ENCODE measurements at regions not wholly inside any gene's neighbourhood (a gene's known extent, or its start where the extent isn't known, plus 50 kb on each side); places are given as distances from the start of the nearest gene placed in this dataset.

DNA sequence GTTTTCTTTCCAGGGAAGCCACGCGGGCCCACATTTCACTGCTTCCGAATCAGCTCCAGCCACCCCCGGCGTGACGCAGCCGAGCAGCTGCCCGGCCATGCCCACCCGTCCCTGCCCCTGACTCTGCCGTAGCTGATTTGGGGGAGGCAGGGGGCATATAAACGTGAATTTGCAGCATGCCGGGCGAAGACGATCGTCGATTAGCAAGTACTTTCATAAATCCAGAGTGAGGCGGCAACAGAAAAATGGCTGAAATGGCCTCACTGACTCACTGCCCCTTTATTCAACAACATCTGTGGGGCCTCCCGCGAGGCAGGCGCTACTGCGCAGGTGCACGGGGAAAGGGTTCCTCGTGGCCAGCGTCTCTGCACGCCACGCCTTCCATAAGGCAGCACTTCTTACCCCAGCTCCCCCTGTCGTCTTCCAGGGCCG, 118.0 kb downstream of the DLL1 start:
- Histone ChIP-seq H3K27ac (ENCODE audit: low read length) (no peak overlapping the region), H3K9ac (ENCODE audit: low read length) (no peak overlapping the region), H3K36me3 (ENCODE audit: control insufficient read depth, low read depth, low read length) (no peaks in the 10 kb centered on the region), H3K27me3 (ENCODE audit: control insufficient read depth, insufficient read depth, low read length) (no peaks in the 10 kb centered on the region), H3K4me3 (ENCODE audit: low read length) (no peak overlapping the region), H3K4me1 (ENCODE audit: control insufficient read depth, low read depth, low read length) (no peaks in the 10 kb centered on the region), H3K9me3 (ENCODE audit: control insufficient read depth, low read depth, low read length) (peaks cover 18% of the 10 kb centered on the region)

DNA sequence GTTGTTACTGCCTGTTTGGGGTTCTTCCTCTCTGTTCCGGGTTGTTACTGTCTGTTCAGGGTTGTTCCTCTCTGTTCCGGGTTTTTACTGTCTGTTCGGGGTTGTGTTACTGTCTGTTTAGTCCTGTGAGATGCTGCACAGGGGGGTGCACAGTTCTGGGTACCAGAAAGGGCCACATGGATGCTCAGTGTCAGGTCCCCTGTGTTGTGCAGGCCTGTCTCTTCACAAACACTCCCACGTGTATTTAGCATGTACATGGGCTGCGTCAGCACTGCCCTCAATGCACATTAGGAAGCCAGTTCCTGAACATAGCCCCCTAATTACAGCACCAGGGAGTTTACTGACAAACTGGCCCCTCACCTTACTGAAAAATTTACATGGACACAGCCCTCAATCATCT, 118.5 kb downstream of the DLL1 start:
- Histone ChIP-seq H3K4me3 (ENCODE audit: low read length) (no peak overlapping the region), H3K9me3 (ENCODE audit: control insufficient read depth, low read depth, low read length) (peaks cover 18% of the 10 kb centered on the region), H3K9ac (ENCODE audit: low read length) (no peak overlapping the region), H3K27me3 (ENCODE audit: control insufficient read depth, insufficient read depth, low read length) (no peaks in the 10 kb centered on the region), H3K4me1 (ENCODE audit: control insufficient read depth, low read depth, low read length) (no peaks in the 10 kb centered on the region), H3K36me3 (ENCODE audit: control insufficient read depth, low read depth, low read length) (no peaks in the 10 kb centered on the region), H3K27ac (ENCODE audit: low read length) (no peak overlapping the region)

- Histone ChIP-seq H3K4me1 (ENCODE audit: control insufficient read depth, low read depth, low read length) (no peaks in the 10 kb centered on the region), H3K27ac (ENCODE audit: low read length) (no peak overlapping the region), H3K4me3 (ENCODE audit: low read length) (no peak overlapping the region), H3K9ac (ENCODE audit: low read length) (no peak overlapping the region), H3K36me3 (ENCODE audit: control insufficient read depth, low read depth, low read length) (no peaks in the 10 kb centered on the region), H3K27me3 (ENCODE audit: control insufficient read depth, insufficient read depth, low read length) (no peaks in the 10 kb centered on the region), H3K9me3 (ENCODE audit: control insufficient read depth, low read depth, low read length) (peaks cover 18% of the 10 kb centered on the region)
Measured at GRCh38 chr6:170167657-170168159, 123.2 kb downstream of the DLL1 start.

GRCh38 chr6:170166511-170167122, 124.3 kb downstream of the DLL1 start:
- Histone ChIP-seq H3K36me3 (ENCODE audit: control insufficient read depth, low read depth, low read length) (no peaks in the 10 kb centered on the region), H3K4me3 (ENCODE audit: low read length) (no peak overlapping the region), H3K9me3 (ENCODE audit: control insufficient read depth, low read depth, low read length) (peaks cover 18% of the 10 kb centered on the region), H3K27ac (ENCODE audit: low read length) (no peak overlapping the region), H3K27me3 (ENCODE audit: control insufficient read depth, insufficient read depth, low read length) (no peaks in the 10 kb centered on the region), H3K9ac (ENCODE audit: low read length) (no peak overlapping the region), H3K4me1 (ENCODE audit: control insufficient read depth, low read depth, low read length) (no peaks in the 10 kb centered on the region)

DNA sequence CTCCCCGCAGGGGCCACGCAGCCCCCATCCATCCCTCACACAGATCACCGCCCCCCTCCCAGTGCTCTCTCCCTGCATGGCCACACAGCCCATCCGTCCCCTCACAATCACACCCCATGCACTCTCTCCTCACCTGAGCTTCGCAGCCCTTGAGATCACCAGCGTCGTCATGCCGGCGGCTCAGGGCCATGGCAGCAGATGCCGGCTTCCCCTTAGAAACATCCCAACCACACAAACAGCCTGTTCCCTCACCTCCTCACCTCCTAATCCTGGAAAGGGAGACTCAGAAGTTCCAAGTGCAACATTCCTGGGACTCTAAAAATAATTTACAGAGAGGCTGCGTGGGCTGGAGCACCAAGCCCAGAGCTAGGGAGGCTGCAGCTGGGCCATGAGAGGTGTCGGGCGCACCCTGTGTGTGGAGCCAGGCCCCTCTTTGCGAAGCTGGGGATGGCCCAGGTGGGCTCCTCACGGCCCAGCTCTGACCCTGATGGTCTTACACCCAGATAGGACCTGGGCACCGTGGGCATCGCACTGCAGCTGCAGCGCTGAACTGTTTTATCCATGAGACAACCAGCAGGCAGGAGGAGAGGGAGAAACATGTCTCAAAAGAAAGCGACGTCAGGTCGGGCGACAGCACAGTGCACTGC, 125.3 kb downstream of the DLL1 start:
- Histone ChIP-seq H3K4me3 (ENCODE audit: low read length) (no peak overlapping the region), H3K4me1 (ENCODE audit: control insufficient read depth, low read depth, low read length) (no peaks in the 10 kb centered on the region), H3K9ac (ENCODE audit: low read length) (no peak overlapping the region), H3K27me3 (ENCODE audit: control insufficient read depth, insufficient read depth, low read length) (no peaks in the 10 kb centered on the region), H3K36me3 (ENCODE audit: control insufficient read depth, low read depth, low read length) (no peaks in the 10 kb centered on the region), H3K27ac (ENCODE audit: low read length) (no peak overlapping the region), H3K9me3 (ENCODE audit: control insufficient read depth, low read depth, low read length) (peaks cover 18% of the 10 kb centered on the region)

- H3K9me3 ChIP-seq (ENCODE audit: control insufficient read depth, low read depth, low read length): peaks cover 14% of the 10 kb centered on the region
- H3K4me3 ChIP-seq (ENCODE audit: low read length): no peak overlapping the region
- no peaks in the 10 kb centered on the region for H3K27me3 ChIP-seq (ENCODE audit: control insufficient read depth, insufficient read depth, low read length)
- H3K9ac ChIP-seq (ENCODE audit: low read length): no peak overlapping the region
- H3K36me3 ChIP-seq (ENCODE audit: control insufficient read depth, low read depth, low read length): no peaks in the 10 kb centered on the region
- H3K4me1 ChIP-seq (ENCODE audit: control insufficient read depth, low read depth, low read length): no peaks in the 10 kb centered on the region
- H3K27ac ChIP-seq (ENCODE audit: low read length): no peak overlapping the region
Measured at GRCh38 chr6:170165085-170165470, 125.8 kb downstream of the DLL1 start.

DNA sequence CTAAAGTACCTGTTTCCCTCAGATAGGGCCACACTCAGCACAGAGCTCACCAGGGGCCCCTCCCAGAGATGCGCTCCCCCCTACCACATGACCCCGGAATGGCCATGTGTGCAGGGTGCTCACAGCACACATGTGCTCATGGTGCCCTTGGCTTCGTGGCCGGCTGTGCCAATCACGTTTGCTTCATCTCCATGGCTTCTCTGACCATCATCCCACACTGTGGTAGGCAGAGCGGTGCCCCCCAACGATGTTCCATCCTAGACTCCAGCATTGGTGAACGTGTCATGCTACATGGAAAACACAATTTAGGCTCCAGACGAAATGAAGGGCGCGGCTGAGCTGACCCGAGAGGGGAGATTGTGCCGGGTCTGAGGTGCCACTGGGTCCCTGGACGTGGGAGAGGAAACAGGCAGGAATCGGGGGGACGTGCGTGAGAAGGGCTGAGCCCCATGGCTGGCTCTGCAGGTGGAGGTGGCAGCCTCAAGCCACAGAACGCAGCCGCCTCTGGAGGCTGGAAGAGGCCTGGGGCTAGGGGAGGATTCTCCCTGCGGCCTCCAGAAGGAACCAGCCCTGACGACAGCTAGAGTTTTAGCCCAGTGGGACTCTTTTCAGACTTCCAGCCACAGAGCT, 126.5 kb downstream of the DLL1 start:
- Histone ChIP-seq H3K9me3 (ENCODE audit: control insufficient read depth, low read depth, low read length) (peaks cover 11% of the 10 kb centered on the region), H3K4me1 (ENCODE audit: control insufficient read depth, low read depth, low read length) (no peaks in the 10 kb centered on the region), H3K27me3 (ENCODE audit: control insufficient read depth, insufficient read depth, low read length) (no peaks in the 10 kb centered on the region), H3K4me3 (ENCODE audit: low read length) (no peak overlapping the region), H3K9ac (ENCODE audit: low read length) (no peak overlapping the region), H3K27ac (ENCODE audit: low read length) (no peak overlapping the region), H3K36me3 (ENCODE audit: control insufficient read depth, low read depth, low read length) (no peaks in the 10 kb centered on the region)

- H3K9ac ChIP-seq (ENCODE audit: low read length): no peak overlapping the region
- peaks cover 4% of the 10 kb centered on the region for H3K9me3 ChIP-seq (ENCODE audit: control insufficient read depth, low read depth, low read length)
- no peaks in the 10 kb centered on the region for H3K27me3 ChIP-seq (ENCODE audit: control insufficient read depth, insufficient read depth, low read length)
- no peaks in the 10 kb centered on the region for H3K36me3 ChIP-seq (ENCODE audit: control insufficient read depth, low read depth, low read length)
- H3K27ac ChIP-seq (ENCODE audit: low read length): no peak overlapping the region
- no peaks in the 10 kb centered on the region for H3K4me1 ChIP-seq (ENCODE audit: control insufficient read depth, low read depth, low read length)
- H3K4me3 ChIP-seq (ENCODE audit: low read length): no peak overlapping the region
Measured at GRCh38 chr6:170163405-170164170, 127.3 kb downstream of the DLL1 start.

- Histone ChIP-seq H3K4me3 (ENCODE audit: low read length) (no peak overlapping the region), H3K4me1 (ENCODE audit: control insufficient read depth, low read depth, low read length) (no peaks in the 10 kb centered on the region)
Measured at GRCh38 chr6:170162775-170163404, 128.0 kb downstream of the DLL1 start.

GRCh38 chr6:170162011-170162774, 128.7 kb downstream of the DLL1 start:
- Histone ChIP-seq H3K4me1 (ENCODE audit: control insufficient read depth, low read depth, low read length) (no peaks in the 10 kb centered on the region), H3K27me3 (ENCODE audit: control insufficient read depth, insufficient read depth, low read length) (no peaks in the 10 kb centered on the region), H3K9me3 (ENCODE audit: control insufficient read depth, low read depth, low read length) (no peaks in the 10 kb centered on the region), H3K9ac (ENCODE audit: low read length) (no peak overlapping the region), H3K36me3 (ENCODE audit: control insufficient read depth, low read depth, low read length) (no peaks in the 10 kb centered on the region), H3K27ac (ENCODE audit: low read length) (no peak overlapping the region), H3K4me3 (ENCODE audit: low read length) (no peak overlapping the region)

More at GRCh38 chr6:170162775-170163404, 128.0 kb downstream of the DLL1 start:
- H3K27me3 ChIP-seq (ENCODE audit: control insufficient read depth, insufficient read depth, low read length): no peaks in the 10 kb centered on the region
- H3K9ac ChIP-seq (ENCODE audit: low read length): no peak overlapping the region
- no peaks in the 10 kb centered on the region for H3K9me3 ChIP-seq (ENCODE audit: control insufficient read depth, low read depth, low read length)
- H3K36me3 ChIP-seq (ENCODE audit: control insufficient read depth, low read depth, low read length): no peaks in the 10 kb centered on the region
- no peak overlapping the region for H3K27ac ChIP-seq (ENCODE audit: low read length)
